ENCODE measurements at regions not wholly inside any gene's neighbourhood (a gene's known extent, or its start where the extent isn't known, plus 50 kb on each side); places are given as distances from the start of the nearest gene placed in this dataset.

DNA sequence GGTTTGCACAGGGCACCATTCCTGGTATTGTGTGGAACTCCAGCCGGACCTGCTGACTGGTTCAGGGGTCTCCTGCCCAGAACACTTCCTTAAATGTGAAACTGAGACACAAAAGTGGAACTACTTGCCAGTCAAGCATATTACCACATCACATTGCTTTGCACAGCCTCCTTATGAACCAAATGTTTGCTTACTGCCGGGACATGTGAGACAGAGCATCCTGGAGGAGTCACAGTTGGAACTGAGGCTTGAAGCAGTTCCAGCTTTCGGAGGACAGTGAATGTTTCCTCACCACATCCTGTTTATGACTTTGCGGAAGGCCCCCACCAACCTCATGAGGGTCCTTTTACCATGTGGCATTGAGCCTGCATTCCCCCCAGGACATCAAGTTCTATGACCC, 105.8 kb upstream of the ARHGAP42 start:
- TF ChIP-seq, protein P1, sequence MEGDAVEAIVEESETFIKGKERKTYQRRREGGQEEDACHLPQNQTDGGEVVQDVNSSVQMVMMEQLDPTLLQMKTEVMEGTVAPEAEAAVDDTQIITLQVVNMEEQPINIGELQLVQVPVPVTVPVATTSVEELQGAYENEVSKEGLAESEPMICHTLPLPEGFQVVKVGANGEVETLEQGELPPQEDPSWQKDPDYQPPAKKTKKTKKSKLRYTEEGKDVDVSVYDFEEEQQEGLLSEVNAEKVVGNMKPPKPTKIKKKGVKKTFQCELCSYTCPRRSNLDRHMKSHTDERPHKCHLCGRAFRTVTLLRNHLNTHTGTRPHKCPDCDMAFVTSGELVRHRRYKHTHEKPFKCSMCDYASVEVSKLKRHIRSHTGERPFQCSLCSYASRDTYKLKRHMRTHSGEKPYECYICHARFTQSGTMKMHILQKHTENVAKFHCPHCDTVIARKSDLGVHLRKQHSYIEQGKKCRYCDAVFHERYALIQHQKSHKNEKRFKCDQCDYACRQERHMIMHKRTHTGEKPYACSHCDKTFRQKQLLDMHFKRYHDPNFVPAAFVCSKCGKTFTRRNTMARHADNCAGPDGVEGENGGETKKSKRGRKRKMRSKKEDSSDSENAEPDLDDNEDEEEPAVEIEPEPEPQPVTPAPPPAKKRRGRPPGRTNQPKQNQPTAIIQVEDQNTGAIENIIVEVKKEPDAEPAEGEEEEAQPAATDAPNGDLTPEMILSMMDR (IDR thresholded peaks at IDR 0.05), result no peak
- TF ChIP-seq POLR2A (IDR thresholded peaks at IDR 0.05), result no peak
